Gastrocnemius medialis (tissue), 4 donors: ENCODE measurements at regions not wholly inside any gene's neighbourhood (a gene's known extent, or its start where the extent isn't known, plus 50 kb on each side); places are given as distances from the start of the nearest gene placed in this dataset.

ENCODE experiments used
- POLR2A ChIP-seq, 2 donors: fragments of 450-650 bp; IDR thresholded peaks; one replicate each; pipeline ENCODE4 v1.6.1; 2017; ENCODE audit warnings: antibody characterized with exemption in 2 of 2, mild to moderate bottlenecking in 2 of 2, moderate library complexity in 2 of 2
- TF ChIP-seq, protein P1 (sequence below), 5 experiments: fragments of 450-650 bp in 3 of 5; fragments of 200-600 bp in 2 of 5; sonication (generic) in 2 of 5; IDR thresholded peaks in 4 of 5; conservative IDR thresholded peaks in 1 of 5; 1 replicate in 4 of 5; 2 replicates in 1 of 5; pipeline ENCODE4 v1.5.1; 2016 to 2019; ENCODE audit warnings: antibody characterized with exemption in 5 of 5, mild to moderate bottlenecking in 3 of 5, moderate library complexity in 3 of 5

DNA sequence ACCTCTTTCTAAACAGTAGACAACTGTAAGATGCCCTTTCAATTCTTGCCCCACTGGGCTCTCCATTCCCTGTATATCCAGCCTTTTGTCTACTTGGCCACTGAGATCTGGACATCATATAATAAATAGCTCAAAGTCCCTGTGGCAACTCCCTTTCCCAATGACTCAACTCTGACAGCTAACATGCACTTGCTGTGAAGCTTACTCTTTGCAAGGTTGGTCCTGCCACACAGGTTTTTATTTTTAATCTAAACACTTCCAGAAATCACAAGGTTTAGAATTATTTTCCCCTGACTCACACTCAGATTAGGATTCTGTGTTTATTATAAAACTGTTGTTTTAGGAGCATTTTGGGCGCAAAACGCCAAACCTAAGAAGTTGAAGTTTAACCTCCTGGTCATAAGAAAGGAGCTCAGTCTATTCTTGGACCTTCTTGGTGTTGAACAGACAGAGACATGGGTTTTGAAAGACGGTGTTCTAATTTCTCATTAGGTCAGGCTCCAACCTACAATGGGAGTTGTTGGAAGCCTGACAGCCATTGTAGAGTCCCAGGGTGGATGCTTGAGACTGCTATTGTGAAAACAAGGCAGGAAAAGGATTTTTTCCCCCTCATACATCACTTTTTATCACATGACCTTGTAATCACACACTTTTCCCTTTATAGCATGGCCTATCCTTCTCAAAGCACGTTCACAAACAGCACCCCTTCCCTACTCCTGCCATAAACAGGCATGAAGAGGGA lies 124.7 kb upstream of the SERPINE2 start:
- TF ChIP-seq, protein P1, sequence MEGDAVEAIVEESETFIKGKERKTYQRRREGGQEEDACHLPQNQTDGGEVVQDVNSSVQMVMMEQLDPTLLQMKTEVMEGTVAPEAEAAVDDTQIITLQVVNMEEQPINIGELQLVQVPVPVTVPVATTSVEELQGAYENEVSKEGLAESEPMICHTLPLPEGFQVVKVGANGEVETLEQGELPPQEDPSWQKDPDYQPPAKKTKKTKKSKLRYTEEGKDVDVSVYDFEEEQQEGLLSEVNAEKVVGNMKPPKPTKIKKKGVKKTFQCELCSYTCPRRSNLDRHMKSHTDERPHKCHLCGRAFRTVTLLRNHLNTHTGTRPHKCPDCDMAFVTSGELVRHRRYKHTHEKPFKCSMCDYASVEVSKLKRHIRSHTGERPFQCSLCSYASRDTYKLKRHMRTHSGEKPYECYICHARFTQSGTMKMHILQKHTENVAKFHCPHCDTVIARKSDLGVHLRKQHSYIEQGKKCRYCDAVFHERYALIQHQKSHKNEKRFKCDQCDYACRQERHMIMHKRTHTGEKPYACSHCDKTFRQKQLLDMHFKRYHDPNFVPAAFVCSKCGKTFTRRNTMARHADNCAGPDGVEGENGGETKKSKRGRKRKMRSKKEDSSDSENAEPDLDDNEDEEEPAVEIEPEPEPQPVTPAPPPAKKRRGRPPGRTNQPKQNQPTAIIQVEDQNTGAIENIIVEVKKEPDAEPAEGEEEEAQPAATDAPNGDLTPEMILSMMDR (IDR thresholded peaks at IDR 0.05 in 4 of 5, conservative IDR thresholded peaks at IDR 0.05 in 1 of 5): no peak
- no peak for TF ChIP-seq POLR2A (IDR thresholded peaks at IDR 0.05)
